ENCODE measurements at regions not wholly inside any gene's neighbourhood (a gene's known extent, or its start where the extent isn't known, plus 50 kb on each side); places are given as distances from the start of the nearest gene placed in this dataset.

GRCh38 chr1:229080361-229080760 lies 190.6 kb upstream of the RAB4A start:
- no peak overlapping the region for H3K4me3 ChIP-seq (replicated peaks in 1 of 3; ENCODE audit: low read depth in 2 of 3, low read length in 3 of 3)
- peaks cover 16 to 32% (median 28%) of the 10 kb centered on the region in 7 donors for H3K9me3 Mint-ChIP-seq
- H4K20me1 ChIP-seq (ENCODE audit: insufficient read depth, low read length), result no peaks in the 10 kb centered on the region
- no peak overlapping the region for H3K4me3 Mint-ChIP-seq
- intact Hi-C loops (cut with micrococcal nuclease), result no loop called here
- WGBS (ENCODE audit: insufficient coverage), result no CpG with 5 or more reads among the region's 2 CpGs
- H3K9ac ChIP-seq (ENCODE audit: insufficient read depth, low read length, poor library complexity, severe bottlenecking), result no peak overlapping the region
- H3K36me3 ChIP-seq (replicated peaks in 1 of 2; ENCODE audit: control insufficient read depth in 1 of 2, insufficient read depth in 2 of 2, low read length in 2 of 2), result no peaks in the 10 kb centered on the region
- DNase-seq, result no peak
- peaks cover 17 to 26% of the 10 kb centered on the region in 2 donors for H3K9me3 ChIP-seq (replicated peaks in 1 of 2; ENCODE audit: control insufficient read depth in 1 of 2, insufficient read depth in 1 of 2, low read length in 2 of 2)
- H3K27me3 Mint-ChIP-seq (ENCODE audit: low read depth in 3 of 3), result peaks cover 1 to 4% (median 3%) of the 10 kb centered on the region in 3 donors
- H3K4me1 Mint-ChIP-seq, result no peaks in the 10 kb centered on the region
- H3K36me3 Mint-ChIP-seq, result peaks cover 11 to 14% of the 10 kb centered on the region in 2 donors
- TF ChIP-seq CTCF (IDR thresholded peaks at IDR 0.05), result no peak
- no peak overlapping the region for H3K4me2 ChIP-seq (replicated peaks; ENCODE audit: extremely low read depth, low read length, poor library complexity, severe bottlenecking)
- no peaks in the 10 kb centered on the region for H3K4me1 ChIP-seq (ENCODE audit: control insufficient read depth in 1 of 2, insufficient read depth in 2 of 2, low read length in 2 of 2)
- no peak overlapping the region for H3K27ac Mint-ChIP-seq
- H2AFZ ChIP-seq (ENCODE audit: insufficient read depth, low read depth, low read length, poor library complexity, severe bottlenecking), result no peak overlapping the region
- H3K79me2 ChIP-seq (ENCODE audit: insufficient read depth, low read length), result no peaks in the 10 kb centered on the region
- no peaks in the 10 kb centered on the region for H3K27me3 ChIP-seq (ENCODE audit: control insufficient read depth in 2 of 2, insufficient read depth in 2 of 2, low read length in 2 of 2)
- H3K27ac ChIP-seq (ENCODE audit: low read depth in 1 of 2, low read length in 2 of 2), result no peak overlapping the region

- H3K9ac ChIP-seq (ENCODE audit: insufficient read depth, low read length, poor library complexity, severe bottlenecking), result no peak overlapping the region
- H3K4me1 ChIP-seq (ENCODE audit: control insufficient read depth in 1 of 2, insufficient read depth in 2 of 2, low read length in 2 of 2), result no peaks in the 10 kb centered on the region
- no peaks in the 10 kb centered on the region for H3K27me3 ChIP-seq (ENCODE audit: control insufficient read depth in 2 of 2, insufficient read depth in 2 of 2, low read length in 2 of 2)
- intact Hi-C loops (cut with micrococcal nuclease), result no loop called here
- H2AFZ ChIP-seq (ENCODE audit: insufficient read depth, low read depth, low read length, poor library complexity, severe bottlenecking), result no peak overlapping the region
- Mint-ChIP-seq H3K9me3 (peaks cover 16 to 32% (median 28%) of the 10 kb centered on the region in 7 donors), H3K36me3 (peaks cover 11 to 14% of the 10 kb centered on the region in 2 donors), H3K27ac (no peak overlapping the region), H3K4me3 (no peak overlapping the region), H3K4me1 (peaks cover 7% of the 10 kb centered on the region), H3K27me3 (ENCODE audit: low read depth in 3 of 3) (peaks cover 0 to 3% (median 0%) of the 10 kb centered on the region in 3 donors)
- H3K36me3 ChIP-seq (replicated peaks in 1 of 2; ENCODE audit: control insufficient read depth in 1 of 2, insufficient read depth in 2 of 2, low read length in 2 of 2), result no peaks in the 10 kb centered on the region
- peaks cover 17 to 26% of the 10 kb centered on the region in 2 donors for H3K9me3 ChIP-seq (replicated peaks in 1 of 2; ENCODE audit: control insufficient read depth in 1 of 2, insufficient read depth in 1 of 2, low read length in 2 of 2)
- no peak for TF ChIP-seq CTCF (IDR thresholded peaks at IDR 0.05)
- H4K20me1 ChIP-seq (ENCODE audit: insufficient read depth, low read length), result no peaks in the 10 kb centered on the region
- no peaks in the 10 kb centered on the region for H3K79me2 ChIP-seq (ENCODE audit: insufficient read depth, low read length)
- H3K4me3 ChIP-seq (replicated peaks in 1 of 3; ENCODE audit: low read depth in 2 of 3, low read length in 3 of 3), result no peak overlapping the region
- no peak overlapping the region for H3K27ac ChIP-seq (ENCODE audit: low read depth in 1 of 2, low read length in 2 of 2)
- WGBS (ENCODE audit: insufficient coverage), result no CpG with 5 or more reads among the region's 1 CpG
- no peak for DNase-seq
- no peak overlapping the region for H3K4me2 ChIP-seq (replicated peaks; ENCODE audit: extremely low read depth, low read length, poor library complexity, severe bottlenecking)
Measured at GRCh38 chr1:229085291-229085690, 185.6 kb upstream of the RAB4A start.

Measured in CD14-positive monocyte (primary cell).